NCI-H1092 (cell line): ENCODE measurements at regions not wholly inside any gene's neighbourhood (a gene's known extent, or its start where the extent isn't known, plus 50 kb on each side); places are given as distances from the start of the nearest gene placed in this dataset.

Source experiments
- DNase-seq: peaks from one replicate; lab custom pipeline; 2025; lab: John Stamatoyannopoulos, UW

DNA sequence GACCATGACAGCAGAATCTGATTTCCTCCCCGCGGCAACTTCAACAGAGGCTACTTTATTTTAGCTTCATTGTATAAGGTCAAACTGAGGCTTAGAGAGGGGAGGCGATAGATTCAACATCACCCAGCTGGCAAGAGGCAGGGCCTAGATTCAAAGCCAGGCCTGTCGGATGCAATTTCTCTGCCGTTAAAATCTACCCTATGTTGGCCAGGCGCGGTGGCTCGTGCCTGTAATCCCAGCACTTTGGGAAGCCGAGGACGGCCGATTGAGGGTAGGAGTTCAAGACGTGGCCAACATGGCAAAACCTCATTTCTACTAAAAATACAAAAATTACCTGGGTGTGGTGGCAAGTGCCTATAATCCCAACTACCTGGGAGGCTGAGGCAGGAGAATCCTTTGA is 182.2 kb downstream of the BCOR start:
- DNase-seq, result no peak

DNA sequence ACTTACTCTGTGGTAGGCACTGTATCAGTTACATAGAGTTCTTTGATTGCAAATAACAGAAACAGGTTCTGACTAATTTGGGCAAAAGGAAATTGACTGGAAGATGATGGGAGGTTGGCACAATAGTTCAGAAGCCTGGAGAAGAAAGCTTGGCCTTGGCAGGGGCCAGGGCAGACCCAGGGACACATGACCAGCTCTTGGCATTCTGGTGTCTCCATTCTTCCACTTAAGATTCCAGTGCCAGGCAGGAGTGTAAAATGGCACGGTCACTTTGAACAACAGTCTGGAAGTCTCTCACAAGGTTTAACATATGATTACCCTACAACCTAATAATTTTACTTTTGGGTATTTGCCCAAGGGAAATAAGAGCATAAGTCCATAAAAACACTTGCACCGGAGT is 175.9 kb downstream of the BCOR start:
- DNase-seq, result no peak

DNA sequence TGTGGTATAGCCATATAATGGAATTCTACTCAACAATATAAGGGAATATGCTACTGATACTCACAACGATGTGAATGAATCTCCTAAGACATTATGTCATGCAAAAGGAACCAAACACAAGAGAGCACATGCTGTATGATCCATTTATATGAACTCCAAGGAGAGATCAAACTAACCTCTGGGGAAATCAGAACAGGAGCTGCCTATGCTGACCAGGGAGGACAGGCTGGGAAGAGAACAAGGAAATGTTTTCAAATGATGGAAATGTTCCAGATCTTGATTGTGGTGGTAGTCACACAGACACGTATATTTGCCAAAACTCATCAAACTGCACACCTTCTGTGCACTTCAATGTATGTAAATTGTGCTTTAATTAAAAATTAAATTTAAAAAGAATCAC is 175.3 kb downstream of the BCOR start:
- no peak for DNase-seq

DNA sequence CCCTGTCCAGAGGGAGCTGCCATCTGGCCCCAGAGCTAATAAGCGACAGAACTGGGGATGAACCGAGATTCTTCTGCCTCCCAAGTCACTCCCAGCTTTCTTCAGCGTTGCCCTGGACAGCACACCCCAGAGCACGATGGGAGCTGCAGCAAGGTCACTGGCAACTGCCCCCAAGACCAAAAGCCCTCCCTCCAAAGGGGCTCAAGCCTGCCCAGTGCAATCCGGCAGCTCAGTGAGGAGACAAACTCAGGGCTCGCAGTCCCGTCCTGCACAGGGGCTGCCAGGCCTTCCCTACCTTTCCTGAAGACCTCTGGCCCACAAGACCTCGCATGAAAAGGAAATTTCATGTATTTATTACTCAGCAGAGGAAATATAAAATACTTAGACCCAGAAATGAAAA is 174.8 kb downstream of the BCOR start:
- DNase-seq, result no peak

DNA sequence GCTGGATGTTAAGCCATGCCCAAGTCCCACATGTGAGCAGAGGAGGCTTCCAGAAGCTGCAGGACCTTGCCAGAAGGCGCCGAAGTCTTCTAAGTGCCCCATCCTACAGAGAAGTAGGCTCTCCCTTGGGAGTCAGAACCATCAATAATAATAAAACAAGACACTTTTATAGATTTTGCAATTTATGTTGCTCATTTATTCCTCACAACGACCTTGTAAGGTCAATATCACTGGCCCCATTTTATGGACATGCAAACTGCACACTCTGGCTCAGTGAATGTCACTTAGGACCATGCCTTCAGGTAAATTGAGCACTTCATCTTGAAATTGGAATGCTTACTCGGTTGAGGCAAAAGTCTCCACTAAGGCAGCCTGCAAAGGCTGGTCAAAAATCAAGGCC is 170.4 kb downstream of the BCOR start:
- DNase-seq, result no peak

DNA sequence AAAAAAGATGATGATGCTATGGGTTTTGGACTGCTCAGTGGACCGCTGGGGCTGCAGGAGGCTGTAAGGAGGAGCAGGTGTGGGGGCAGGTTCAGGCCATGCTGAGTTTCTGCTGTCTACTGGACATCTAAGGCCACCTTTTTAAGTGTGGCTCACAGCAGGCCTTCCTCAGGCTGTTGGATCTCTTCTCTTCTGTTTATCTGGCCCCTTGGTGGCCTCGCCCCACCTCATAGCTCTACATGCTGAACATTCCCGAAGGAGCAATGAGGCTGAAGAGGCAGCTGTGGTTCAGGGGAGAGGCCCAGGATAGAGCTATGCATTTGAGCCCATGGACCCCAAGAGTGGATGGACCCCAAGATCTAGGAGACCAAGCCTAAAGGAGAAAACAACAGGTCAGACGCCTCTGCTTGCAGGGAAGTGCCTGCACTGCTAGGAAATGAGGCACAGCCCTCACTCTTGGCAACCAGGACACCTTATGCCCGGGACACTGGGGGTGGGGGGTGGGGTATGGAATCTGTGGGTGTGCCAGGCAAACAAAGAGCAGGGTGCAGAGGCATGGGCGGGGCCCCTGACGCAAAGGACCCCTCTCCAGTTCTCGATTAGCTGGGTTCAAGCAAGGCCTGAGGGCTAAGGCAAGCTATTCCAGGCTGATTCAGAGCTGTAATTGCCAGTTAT is 168.9 kb downstream of the BCOR start:
- no peak for DNase-seq

DNA sequence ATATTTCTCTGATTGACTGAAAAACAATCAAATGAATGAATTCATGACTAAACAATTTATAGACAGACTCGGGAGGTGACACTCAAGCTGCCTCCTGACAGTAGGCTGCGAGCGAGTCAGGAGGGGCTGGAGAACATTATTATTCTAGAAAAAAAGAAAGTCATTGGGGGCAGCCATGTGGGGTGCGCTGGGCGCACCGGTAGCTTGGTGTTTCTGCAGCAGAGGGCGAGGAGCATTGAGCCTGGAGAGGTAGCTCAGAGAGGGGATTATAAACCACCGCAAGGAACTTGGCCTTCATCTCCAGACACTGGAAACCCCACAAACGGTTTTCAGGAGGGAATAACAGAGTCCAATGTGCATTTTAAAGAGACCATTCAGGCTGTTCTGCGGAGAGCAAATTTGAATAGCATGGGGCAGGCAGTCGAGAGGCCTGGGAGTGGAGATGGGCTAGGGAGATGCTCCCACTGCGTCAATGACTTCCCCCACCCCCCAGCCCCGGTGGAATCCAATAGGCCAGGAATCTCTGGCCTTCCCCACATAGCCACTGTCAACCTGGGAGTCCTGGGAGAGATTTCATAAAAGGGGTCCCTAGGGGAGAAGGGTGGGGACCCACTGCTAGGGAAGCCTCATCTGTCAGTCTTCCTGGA is 168.3 kb downstream of the BCOR start:
- no peak for DNase-seq

DNA sequence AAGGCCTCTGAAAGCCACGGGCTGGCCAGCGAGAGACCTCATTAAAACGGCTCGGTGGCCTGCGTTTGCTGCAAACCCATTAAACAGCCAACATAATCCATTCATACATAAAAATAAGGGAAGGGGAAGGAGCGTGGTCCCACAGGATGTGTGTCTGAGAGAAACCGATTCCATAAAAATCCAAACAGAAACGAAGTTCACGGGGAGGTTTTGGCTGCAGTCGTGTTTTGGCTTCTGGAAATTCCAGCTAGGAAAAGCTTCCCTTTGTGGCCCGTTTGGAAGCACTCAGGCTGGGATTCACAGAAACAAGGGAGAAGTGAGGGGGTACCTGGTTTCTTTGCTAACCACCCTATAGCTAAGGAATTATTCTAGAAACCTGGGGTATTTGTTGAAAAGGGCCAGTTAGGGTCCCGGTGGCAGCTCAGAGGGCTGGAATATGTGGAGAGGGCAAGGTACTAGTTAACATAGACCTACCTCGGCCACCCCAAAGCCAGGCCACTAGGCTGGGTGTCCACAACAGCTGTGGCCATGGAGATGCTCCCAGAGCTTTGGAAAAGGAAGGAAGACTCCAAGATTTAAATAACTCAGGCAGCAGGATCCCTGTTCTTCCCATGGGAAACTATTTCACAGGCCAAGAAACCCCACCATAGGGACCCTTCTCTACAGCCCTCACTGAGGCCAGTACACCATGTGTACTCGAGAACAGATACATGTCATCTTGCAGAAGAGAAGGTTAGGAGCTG is 166.8 kb downstream of the BCOR start:
- no peak for DNase-seq

DNA sequence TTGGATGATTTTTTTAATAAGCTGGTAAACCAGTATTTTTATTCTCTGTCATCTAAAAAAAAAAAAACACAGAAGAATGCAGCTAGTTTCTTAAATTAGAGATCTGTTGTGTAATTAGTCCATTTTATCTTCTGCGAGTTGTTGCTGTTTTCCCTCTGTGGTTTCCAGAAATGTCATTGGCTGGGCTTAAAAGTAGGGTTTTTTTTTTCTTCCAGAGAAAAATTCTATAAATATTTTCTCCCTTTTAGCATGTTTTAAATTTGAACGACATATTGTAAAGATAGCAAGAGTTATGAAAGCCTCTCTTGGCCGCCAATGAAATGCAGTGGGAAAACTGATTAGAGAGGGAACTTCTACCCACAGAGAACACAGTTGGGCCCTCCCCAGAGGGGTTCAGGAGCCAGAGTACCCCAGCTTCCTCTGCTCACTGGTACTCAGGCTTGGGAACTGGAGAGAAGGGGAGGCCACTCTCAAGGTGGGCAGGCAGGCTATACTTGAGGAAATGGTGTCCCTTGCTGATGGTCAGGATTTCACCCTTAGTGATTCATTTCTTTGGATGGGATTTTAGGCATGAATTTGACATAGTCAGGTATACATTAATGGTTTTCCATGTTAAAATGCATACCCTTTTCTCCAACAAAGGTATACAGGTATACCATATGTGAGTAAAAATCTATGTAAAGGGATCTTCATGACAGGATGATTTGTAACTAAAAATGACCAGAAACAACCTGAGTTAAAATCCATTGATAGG is 166.1 kb downstream of the BCOR start:
- no peak for DNase-seq

- DNase-seq, result no peak
Observed at GRCh38 chrX:39935411-39936064, 162.2 kb downstream of the BCOR start.

DNA sequence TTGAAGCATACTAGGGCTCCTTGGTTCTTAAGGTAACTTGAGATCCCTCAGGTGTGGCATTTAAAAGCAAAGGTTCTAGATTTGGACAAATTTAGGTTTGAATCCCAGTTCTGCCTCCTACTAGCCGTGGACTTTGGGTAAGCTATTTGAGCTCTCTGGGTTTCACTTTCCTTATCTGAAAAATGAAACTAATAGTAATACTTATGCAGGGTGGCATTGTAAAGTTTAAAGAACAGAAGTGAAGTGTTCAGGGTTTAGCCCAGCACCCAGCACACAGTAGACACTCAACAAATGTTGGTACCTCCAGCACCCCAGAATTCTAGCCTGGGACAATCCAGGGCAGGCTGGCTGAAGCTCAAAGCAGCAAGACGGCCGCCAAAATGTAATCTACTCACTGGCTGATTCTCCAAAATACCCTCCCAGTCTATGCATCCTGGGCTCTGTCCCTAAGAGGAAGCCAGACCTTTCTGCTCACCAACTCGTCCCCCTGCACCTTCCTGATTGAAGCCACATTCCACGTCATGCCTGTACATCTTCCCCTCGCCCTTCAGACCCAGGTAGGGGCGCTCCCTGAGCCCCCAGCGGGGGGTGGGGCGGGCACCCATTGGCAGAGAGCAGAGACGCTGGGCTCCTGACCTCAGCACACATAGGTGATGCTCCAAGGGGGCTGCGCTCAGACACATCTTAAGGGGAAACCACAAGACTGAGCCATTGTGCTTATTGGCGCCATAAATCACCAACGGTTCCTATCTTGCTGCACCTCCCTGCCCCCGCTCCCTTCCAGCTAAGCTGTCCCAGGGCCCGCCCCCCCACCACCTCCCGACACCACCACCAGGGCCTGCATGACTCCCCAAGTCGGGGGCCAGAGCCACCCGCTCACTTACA is 160.6 kb downstream of the BCOR start:
- DNase-seq, result no peak

- no peak for DNase-seq
Observed at GRCh38 chrX:39938466-39938865, 159.3 kb downstream of the BCOR start.

GRCh38 chrX:39939678-39940077 is 158.1 kb downstream of the BCOR start:
- no peak for DNase-seq

GRCh38 chrX:39941332-39941920 is 156.3 kb downstream of the BCOR start:
- no peak for DNase-seq

- no peak for DNase-seq
Observed at GRCh38 chrX:39944416-39944815, 153.3 kb downstream of the BCOR start.

GRCh38 chrX:39945709-39946108 is 152.0 kb downstream of the BCOR start:
- no peak for DNase-seq

GRCh38 chrX:39946822-39947221 is 150.9 kb downstream of the BCOR start:
- DNase-seq, result no peak

DNA sequence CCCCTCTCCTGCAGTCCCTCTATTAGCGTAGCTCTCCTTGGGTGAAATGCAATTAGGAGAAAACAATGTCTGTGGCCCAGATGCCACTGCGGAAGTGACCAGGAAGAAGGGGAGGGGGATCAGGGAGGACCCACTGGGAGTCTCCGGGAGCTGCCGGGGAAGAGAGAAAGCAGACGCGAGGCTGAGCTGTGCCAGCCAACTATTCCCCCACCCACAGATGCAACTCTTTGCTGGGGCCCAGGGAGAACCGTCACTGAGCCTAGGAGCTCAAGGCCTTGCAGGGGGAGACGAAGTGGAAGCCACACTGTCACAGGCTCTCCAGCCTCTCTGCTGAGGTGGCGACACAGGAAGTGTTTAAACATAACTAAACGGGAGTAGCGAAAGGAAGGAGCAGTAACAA is 149.2 kb downstream of the BCOR start:
- DNase-seq, result no peak

DNA sequence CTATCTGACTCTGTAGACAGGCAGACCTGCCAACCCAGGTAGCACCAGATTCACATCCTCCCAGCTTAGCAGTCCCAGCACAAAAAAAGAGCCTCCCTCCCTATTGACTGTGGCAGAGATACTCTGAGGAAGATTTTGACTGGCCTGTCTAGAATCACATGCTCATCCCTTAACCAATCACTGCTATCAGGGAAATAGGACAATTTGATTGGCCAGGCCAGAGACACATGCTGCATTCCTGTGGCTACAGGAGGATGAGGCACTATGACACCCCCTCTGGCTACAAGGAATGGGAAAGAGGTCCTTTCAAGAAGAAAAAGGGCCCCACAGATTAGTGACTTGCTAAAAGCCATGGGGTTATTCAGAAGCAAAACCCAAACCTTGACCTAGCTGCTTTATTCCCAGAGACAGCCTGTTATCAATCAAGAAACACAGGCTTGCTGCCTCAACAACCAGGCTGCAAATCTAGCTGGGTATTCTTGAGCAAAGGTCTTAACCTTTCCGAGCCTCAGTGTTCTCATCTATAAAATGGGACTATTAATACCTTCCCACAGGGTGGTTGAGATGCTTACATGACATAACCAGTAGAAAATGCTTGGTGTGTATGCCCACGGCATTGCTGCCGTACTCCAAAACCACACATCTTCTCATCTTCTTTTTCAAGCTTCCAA is 147.6 kb downstream of the BCOR start:
- DNase-seq, result no peak

- no peak for DNase-seq
Observed at GRCh38 chrX:39952989-39953388, 144.8 kb downstream of the BCOR start.
